HCT116 (cell line): ENCODE measurements at regions not wholly inside any gene's neighbourhood (a gene's known extent, or its start where the extent isn't known, plus 50 kb on each side); places are given as distances from the start of the nearest gene placed in this dataset.

Source experiments
- ATAC-seq: fragments of 200-7000 bp; cut with Tn5 transposase; 2 replicates; pipeline ENCODE4 v1.9.1; 2020; ENCODE audit warnings: mild to moderate bottlenecking, moderate library complexity
- BruUV-seq: library from RNA; stranded (reverse); fragments of 400-500 nt; replicated peaks from 2 replicates; lab custom pipeline; 2021; lab: Mats Ljungman, UMichigan
- CTCF ChIA-PET: fragments of 300-600 bp; sonication (Branson Sonifier 250); formaldehyde crosslinking; loops from one replicate; lab custom pipeline; 2021; ENCODE audit warnings: antibody characterized with exemption; lab: Charles Lee
- POLR2A ChIA-PET: fragments of 300-600, 350-600 bp; sonication (Branson Sonifier 250); formaldehyde crosslinking; loops from one replicate; lab custom pipeline; 2021; ENCODE audit warnings: antibody characterized with exemption; lab: Charles Lee
- RAD21 ChIA-PET, 2 experiments: fragments of 300-600 bp; sonication (Branson Sonifier 250); formaldehyde crosslinking; loops; one replicate each; lab custom pipeline; 2023; ENCODE audit warnings: low total read pairs in 2 of 2; ENCODE audit not compliant: uncharacterized antibody in 2 of 2, unreplicated experiment in 2 of 2, low non-redundant PET in 1 of 2; lab: Charles Lee
- DNase-seq: peaks from one replicate; pipeline ENCODE4 v3.0.0-alpha.2; 2010; ENCODE audit warnings: low read depth, low spot score
- H2AFZ ChIP-seq: fragments of 200-600 bp; shearing (Covaris generic), sonication (generic); 2 replicates; pipeline ENCODE4 v1.6.1; 2017; ENCODE audit warnings: low read depth, mixed run types, mixed read lengths, antibody characterized with exemption, low read length; ENCODE audit not compliant: poor library complexity, severe bottlenecking
- H3K27ac ChIP-seq: 2 replicates; pipeline ENCODE4 v1.5.1; 2012; ENCODE audit warnings: low read depth, low read length
- H3K27me3 ChIP-seq: fragments of 200-600 bp; sonication (generic); 2 replicates; pipeline ENCODE4 v1.6.1; 2016; ENCODE audit warnings: mixed run types, low read length, mixed read lengths; ENCODE audit not compliant: insufficient read depth
- H3K36me3 ChIP-seq, 2 experiments: fragments of 200-500 bp in 1 of 2; fragments of 200-600 bp in 1 of 2; sonication (Bioruptor generic) in 1 of 2; sonication (generic) in 1 of 2; 2 replicates each; pipeline versions ENCODE4 v1.5.1 to v1.6.1; 2014 to 2016; ENCODE audit warnings: low read length in 2 of 2, inconsistent platforms in 1 of 2, mixed read lengths in 1 of 2, mixed run types in 1 of 2; ENCODE audit not compliant: insufficient read depth in 2 of 2, control insufficient read depth in 1 of 2
- H3K4me1 ChIP-seq, 2 experiments: fragments of 200-600 bp in 1 of 2; sonication (generic) in 1 of 2; 2 replicates each; pipeline versions ENCODE4 v1.5.1 to v1.6.1; 2012 to 2017; ENCODE audit warnings: low read length in 2 of 2, inconsistent platforms in 1 of 2, mild to moderate bottlenecking in 1 of 2, mixed read lengths in 1 of 2, mixed run types in 1 of 2, moderate library complexity in 1 of 2; ENCODE audit not compliant: insufficient read depth in 2 of 2, control insufficient read depth in 1 of 2
- H3K4me2 ChIP-seq: fragments of 200-600 bp; sonication (generic); 2 replicates; pipeline ENCODE4 v1.6.1; 2017; ENCODE audit warnings: mixed run types, low read length, mixed read lengths
- H3K4me3 ChIP-seq, 2 experiments: fragments of 200-600 bp in 1 of 2; sonication (generic) in 1 of 2; replicated peaks in 1 of 2; 2 replicates each; pipeline ENCODE4 v1.5.1; 2011 to 2016; ENCODE audit warnings: low read length in 2 of 2, control low read depth in 1 of 2, low read depth in 1 of 2, mild to moderate bottlenecking in 1 of 2, mixed read lengths in 1 of 2, mixed run types in 1 of 2
- H3K79me2 ChIP-seq: fragments of 200-600 bp; sonication (generic); 2 replicates; pipeline ENCODE4 v1.6.1; 2017; ENCODE audit warnings: mild to moderate bottlenecking, mixed run types, low read length, moderate library complexity, mixed read lengths; ENCODE audit not compliant: insufficient read depth
- H3K9ac ChIP-seq: fragments of 200-600 bp; sonication (generic); 2 replicates; pipeline ENCODE4 v1.6.1; 2016; ENCODE audit warnings: low read length, mixed read lengths
- H3K9me2 ChIP-seq: fragments of 200-600 bp; sonication (generic), shearing (Covaris generic); 2 replicates; pipeline ENCODE4 v1.6.1; 2017; ENCODE audit warnings: mixed run types, mild to moderate bottlenecking, moderate library complexity; ENCODE audit not compliant: insufficient read depth
- H3K9me3 ChIP-seq, 2 experiments: fragments of 200-500 bp in 1 of 2; fragments of 200-600 bp in 1 of 2; sonication (Bioruptor generic) in 1 of 2; sonication (generic) in 1 of 2; 2 replicates each; pipeline ENCODE4 v1.6.1; 2014 to 2017; ENCODE audit warnings: low read length in 2 of 2, mixed read lengths in 2 of 2, inconsistent platforms in 1 of 2, low read depth in 1 of 2, mild to moderate bottlenecking in 1 of 2, mixed run types in 1 of 2, moderate library complexity in 1 of 2; ENCODE audit not compliant: control insufficient read depth in 1 of 2, insufficient read depth in 1 of 2
- H4K20me1 ChIP-seq: fragments of 200-600 bp; sonication (generic), shearing (Covaris generic); 2 replicates; pipeline ENCODE4 v1.6.1; 2017; ENCODE audit warnings: mixed run types, mild to moderate bottlenecking, moderate library complexity; ENCODE audit not compliant: insufficient read depth
- CBX3 ChIP-seq: IDR thresholded peaks from 2 replicates; pipeline ENCODE4 v1.6.1; 2012; ENCODE audit warnings: low read depth
- CEBPB ChIP-seq: IDR thresholded peaks from 2 replicates; pipeline ENCODE4 v1.6.1; 2012; ENCODE audit warnings: low read depth
- ELF1 ChIP-seq: IDR thresholded peaks from 2 replicates; pipeline ENCODE4 v1.6.1; 2012; ENCODE audit warnings: low read depth, borderline replicate concordance
- FOSL1 ChIP-seq: IDR thresholded peaks from 2 replicates; pipeline ENCODE4 v1.6.1; 2012; ENCODE audit warnings: low read depth
- POLR2A ChIP-seq: IDR thresholded peaks from 2 replicates; pipeline ENCODE4 v1.7.0; 2011; ENCODE audit warnings: borderline replicate concordance; ENCODE audit not compliant: insufficient read depth, insufficient read length; ENCODE audit errors: extremely low read depth
- POLR2AphosphoS5 ChIP-seq: IDR thresholded peaks from 2 replicates; pipeline ENCODE4 v1.6.1; 2011; ENCODE audit warnings: mild to moderate bottlenecking, low read depth, low read length, moderate library complexity
- RAD21 ChIP-seq: IDR thresholded peaks from 2 replicates; pipeline ENCODE4 v1.6.1; 2012; ENCODE audit warnings: low read depth, mild to moderate bottlenecking
- SIN3A ChIP-seq: IDR thresholded peaks from 2 replicates; pipeline ENCODE4 v1.6.1; 2012; ENCODE audit warnings: low read depth
- SP1 ChIP-seq: IDR thresholded peaks from 2 replicates; pipeline ENCODE4 v1.6.1; 2012; ENCODE audit warnings: low read depth
- SRF ChIP-seq: IDR thresholded peaks from 2 replicates; pipeline ENCODE4 v1.6.1; 2012; ENCODE audit warnings: low read depth
- TCF7L2 ChIP-seq: IDR thresholded peaks from 2 replicates; pipeline ENCODE4 v1.7.0; 2011; ENCODE audit warnings: borderline replicate concordance, inconsistent platforms; ENCODE audit not compliant: insufficient read depth, insufficient read length; ENCODE audit errors: extremely low read depth
- YY1 ChIP-seq: IDR thresholded peaks from 2 replicates; pipeline ENCODE4 v1.6.1; 2011; ENCODE audit warnings: low read length, low read depth, moderate library complexity, mild to moderate bottlenecking; ENCODE audit not compliant: insufficient replicate concordance; ENCODE audit errors: extremely low read depth
- ZNF274 ChIP-seq: fragments of 200-500 bp; sonication (Bioruptor generic); IDR thresholded peaks from 2 replicates; pipeline ENCODE4 v1.6.1; 2014; ENCODE audit warnings: mild to moderate bottlenecking, low read depth, low read length, inconsistent platforms
- intact Hi-C: fragments of 100-400 bp; cut with micrococcal nuclease; formaldehyde crosslinking; loops from 2 replicates; pipeline ENCODE4 v1.10.0; 2022
- TF ChIP-seq, protein P1 (sequence below): IDR thresholded peaks from 2 replicates; pipeline ENCODE4 v1.6.1; 2011; ENCODE audit warnings: mild to moderate bottlenecking, low read length, moderate library complexity; ENCODE audit not compliant: insufficient replicate concordance; ENCODE audit errors: extremely low read depth
- TF ChIP-seq, protein P2 (sequence below), 3 experiments: fragments of 200-600 bp in 1 of 3; sonication (generic) in 1 of 3; IDR thresholded peaks in 2 of 3; conservative IDR thresholded peaks in 1 of 3; 2 replicates each; pipeline ENCODE4 v1.5.1; 2012 to 2017; ENCODE audit warnings: low read depth in 2 of 3, low read length in 2 of 3, antibody characterized with exemption in 1 of 3, borderline replicate concordance in 1 of 3, control low read depth in 1 of 3, mild to moderate bottlenecking in 1 of 3, mixed read lengths in 1 of 3, mixed run types in 1 of 3, moderate library complexity in 1 of 3; ENCODE audit not compliant: insufficient read depth in 1 of 3
- TF ChIP-seq, protein P3 (sequence below): IDR thresholded peaks from 2 replicates; pipeline ENCODE4 v1.6.1; 2012; ENCODE audit warnings: low read depth

DNA sequence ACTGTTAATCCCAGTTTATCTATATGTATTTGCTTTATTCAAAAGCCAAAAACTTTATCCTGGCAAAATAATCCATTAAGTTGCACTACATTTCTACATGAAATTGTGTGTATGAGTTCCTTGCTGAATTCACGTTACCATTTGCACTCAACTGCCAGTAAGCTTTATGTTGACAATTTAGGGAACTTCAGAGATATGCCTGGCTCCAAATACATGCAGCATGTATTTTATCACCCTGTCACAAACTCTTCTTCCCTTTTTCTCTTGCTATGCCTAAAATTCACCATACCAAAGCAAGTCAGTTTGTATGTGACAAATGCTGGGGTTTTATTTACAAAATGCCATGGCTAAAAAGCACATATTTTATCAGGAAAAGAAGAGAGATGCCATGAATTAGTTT, 157.6 kb upstream of the CDH2 start:
- Histone ChIP-seq H3K36me3 (no peaks in the 10 kb centered on the region), H4K20me1 (no peaks in the 10 kb centered on the region), H3K4me3 (no peak overlapping the region), H2AFZ (no peak overlapping the region), H3K27ac (no peak overlapping the region), H3K79me2 (no peaks in the 10 kb centered on the region), H3K27me3 (no peaks in the 10 kb centered on the region), H3K4me1 (no peaks in the 10 kb centered on the region), H3K9me3 (peaks cover 0 to 5% of the 10 kb centered on the region in 2 experiments; a peak in 1 of 4 replicates), H3K9ac (no peak overlapping the region), H3K9me2 (no peaks in the 10 kb centered on the region), H3K4me2 (no peak overlapping the region)
- TF ChIP-seq, protein P1, sequence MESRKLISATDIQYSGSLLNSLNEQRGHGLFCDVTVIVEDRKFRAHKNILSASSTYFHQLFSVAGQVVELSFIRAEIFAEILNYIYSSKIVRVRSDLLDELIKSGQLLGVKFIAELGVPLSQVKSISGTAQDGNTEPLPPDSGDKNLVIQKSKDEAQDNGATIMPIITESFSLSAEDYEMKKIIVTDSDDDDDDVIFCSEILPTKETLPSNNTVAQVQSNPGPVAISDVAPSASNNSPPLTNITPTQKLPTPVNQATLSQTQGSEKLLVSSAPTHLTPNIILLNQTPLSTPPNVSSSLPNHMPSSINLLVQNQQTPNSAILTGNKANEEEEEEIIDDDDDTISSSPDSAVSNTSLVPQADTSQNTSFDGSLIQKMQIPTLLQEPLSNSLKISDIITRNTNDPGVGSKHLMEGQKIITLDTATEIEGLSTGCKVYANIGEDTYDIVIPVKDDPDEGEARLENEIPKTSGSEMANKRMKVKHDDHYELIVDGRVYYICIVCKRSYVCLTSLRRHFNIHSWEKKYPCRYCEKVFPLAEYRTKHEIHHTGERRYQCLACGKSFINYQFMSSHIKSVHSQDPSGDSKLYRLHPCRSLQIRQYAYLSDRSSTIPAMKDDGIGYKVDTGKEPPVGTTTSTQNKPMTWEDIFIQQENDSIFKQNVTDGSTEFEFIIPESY = no peak
- TF ChIP-seq RAD21 (no peak), TCF7L2 (no peak), ELF1 (no peak), POLR2A (no peak), SP1 (no peak), FOSL1 (no peak), POLR2AphosphoS5 (no peak), YY1 (no peak), SIN3A (no peak), CEBPB (no peak), ZNF274 (no peak), SRF (no peak), CBX3 (no peak)
- TF ChIP-seq, protein P2, sequence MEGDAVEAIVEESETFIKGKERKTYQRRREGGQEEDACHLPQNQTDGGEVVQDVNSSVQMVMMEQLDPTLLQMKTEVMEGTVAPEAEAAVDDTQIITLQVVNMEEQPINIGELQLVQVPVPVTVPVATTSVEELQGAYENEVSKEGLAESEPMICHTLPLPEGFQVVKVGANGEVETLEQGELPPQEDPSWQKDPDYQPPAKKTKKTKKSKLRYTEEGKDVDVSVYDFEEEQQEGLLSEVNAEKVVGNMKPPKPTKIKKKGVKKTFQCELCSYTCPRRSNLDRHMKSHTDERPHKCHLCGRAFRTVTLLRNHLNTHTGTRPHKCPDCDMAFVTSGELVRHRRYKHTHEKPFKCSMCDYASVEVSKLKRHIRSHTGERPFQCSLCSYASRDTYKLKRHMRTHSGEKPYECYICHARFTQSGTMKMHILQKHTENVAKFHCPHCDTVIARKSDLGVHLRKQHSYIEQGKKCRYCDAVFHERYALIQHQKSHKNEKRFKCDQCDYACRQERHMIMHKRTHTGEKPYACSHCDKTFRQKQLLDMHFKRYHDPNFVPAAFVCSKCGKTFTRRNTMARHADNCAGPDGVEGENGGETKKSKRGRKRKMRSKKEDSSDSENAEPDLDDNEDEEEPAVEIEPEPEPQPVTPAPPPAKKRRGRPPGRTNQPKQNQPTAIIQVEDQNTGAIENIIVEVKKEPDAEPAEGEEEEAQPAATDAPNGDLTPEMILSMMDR (IDR thresholded peaks at IDR 0.05 in 2 of 3, conservative IDR thresholded peaks at IDR 0.05 in 1 of 3; ENCODE audit: borderline replicate concordance in 1 of 3, insufficient read depth in 1 of 3, low read depth in 2 of 3, low read length in 2 of 3) = no peak
- TF ChIP-seq, protein P3, sequence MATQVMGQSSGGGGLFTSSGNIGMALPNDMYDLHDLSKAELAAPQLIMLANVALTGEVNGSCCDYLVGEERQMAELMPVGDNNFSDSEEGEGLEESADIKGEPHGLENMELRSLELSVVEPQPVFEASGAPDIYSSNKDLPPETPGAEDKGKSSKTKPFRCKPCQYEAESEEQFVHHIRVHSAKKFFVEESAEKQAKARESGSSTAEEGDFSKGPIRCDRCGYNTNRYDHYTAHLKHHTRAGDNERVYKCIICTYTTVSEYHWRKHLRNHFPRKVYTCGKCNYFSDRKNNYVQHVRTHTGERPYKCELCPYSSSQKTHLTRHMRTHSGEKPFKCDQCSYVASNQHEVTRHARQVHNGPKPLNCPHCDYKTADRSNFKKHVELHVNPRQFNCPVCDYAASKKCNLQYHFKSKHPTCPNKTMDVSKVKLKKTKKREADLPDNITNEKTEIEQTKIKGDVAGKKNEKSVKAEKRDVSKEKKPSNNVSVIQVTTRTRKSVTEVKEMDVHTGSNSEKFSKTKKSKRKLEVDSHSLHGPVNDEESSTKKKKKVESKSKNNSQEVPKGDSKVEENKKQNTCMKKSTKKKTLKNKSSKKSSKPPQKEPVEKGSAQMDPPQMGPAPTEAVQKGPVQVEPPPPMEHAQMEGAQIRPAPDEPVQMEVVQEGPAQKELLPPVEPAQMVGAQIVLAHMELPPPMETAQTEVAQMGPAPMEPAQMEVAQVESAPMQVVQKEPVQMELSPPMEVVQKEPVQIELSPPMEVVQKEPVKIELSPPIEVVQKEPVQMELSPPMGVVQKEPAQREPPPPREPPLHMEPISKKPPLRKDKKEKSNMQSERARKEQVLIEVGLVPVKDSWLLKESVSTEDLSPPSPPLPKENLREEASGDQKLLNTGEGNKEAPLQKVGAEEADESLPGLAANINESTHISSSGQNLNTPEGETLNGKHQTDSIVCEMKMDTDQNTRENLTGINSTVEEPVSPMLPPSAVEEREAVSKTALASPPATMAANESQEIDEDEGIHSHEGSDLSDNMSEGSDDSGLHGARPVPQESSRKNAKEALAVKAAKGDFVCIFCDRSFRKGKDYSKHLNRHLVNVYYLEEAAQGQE = no peak
- ChIA-PET CTCF (no interaction called here), RAD21 (no interaction called here), POLR2A (no interaction called here)
- DNase-seq (no peak), ATAC-seq (no peak)
- no TSS peak for BruUV-seq
- intact Hi-C loops = no loop called here
